ENCODE measurements at regions not wholly inside any gene's neighbourhood (a gene's known extent, or its start where the extent isn't known, plus 50 kb on each side); places are given as distances from the start of the nearest gene placed in this dataset.
A peak's percentile ranks its signal among the peaks of the same experiment; 100 is the strongest.

GRCh38 chr18:70425236-70425635, 136.4 kb downstream of the SOCS6 start:
- TF ChIP-seq FOXM1 (IDR thresholded peaks at IDR 0.05; ENCODE audit: borderline replicate concordance, low read depth) (no peak), TEAD4 (IDR thresholded peaks at IDR 0.05) (no peak)

DNA sequence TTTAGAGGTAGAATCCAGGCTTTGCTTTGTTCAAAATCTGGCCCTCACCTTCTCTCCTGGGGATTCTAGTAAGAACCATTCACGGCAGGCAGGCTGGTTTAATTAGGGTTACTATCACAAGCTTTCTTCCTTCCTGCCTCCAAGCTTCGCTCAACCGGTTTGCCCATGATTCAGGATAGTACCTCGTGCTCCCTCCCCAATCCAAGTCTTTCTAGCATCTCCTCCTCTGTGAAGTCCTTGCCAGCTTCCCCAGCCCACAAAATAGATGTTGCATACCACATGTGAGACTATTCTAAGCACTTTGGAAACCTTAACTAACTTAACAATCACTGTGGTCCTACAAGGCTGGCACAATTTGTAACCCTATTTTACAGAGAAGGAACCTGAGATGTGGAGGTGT, 135.1 kb downstream of the SOCS6 start:
- TF ChIP-seq CREB1 (IDR thresholded peaks at IDR 0.05; ENCODE audit: low read depth) (no peak), NFIC (IDR thresholded peaks at IDR 0.05) (no peak), MAX (IDR thresholded peaks at IDR 0.05) (peak; percentile 55), TEAD4 (IDR thresholded peaks at IDR 0.05) (no peak), EGR1 (IDR thresholded peaks at IDR 0.05) (no peak), CEBPB (IDR thresholded peaks at IDR 0.05) (no peak), TCF12 (IDR thresholded peaks at IDR 0.05; ENCODE audit: low read depth) (no peak)

DNA sequence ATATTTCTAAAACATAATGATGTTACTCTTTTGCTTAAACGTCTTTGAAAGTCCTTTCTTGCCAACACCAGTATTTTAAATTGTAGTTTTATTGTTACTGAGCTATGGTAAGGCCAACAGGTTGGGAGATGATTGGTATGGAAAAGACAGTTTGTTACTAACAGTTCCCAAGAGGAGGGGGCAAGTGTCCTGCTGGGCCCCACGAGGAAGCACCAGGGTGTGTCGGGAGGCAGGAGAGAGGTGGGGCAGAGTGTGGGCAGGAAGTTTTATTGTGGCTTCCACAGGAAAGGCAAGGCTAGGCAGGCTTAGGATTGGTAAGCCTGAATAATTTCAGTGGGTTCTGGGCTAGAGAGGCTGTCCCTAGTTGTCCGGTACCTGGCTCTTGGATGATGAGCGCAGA, 134.3 kb downstream of the SOCS6 start:
- TF ChIP-seq CEBPB (IDR thresholded peaks at IDR 0.05) (no peak), FOXM1 (IDR thresholded peaks at IDR 0.05; ENCODE audit: borderline replicate concordance, low read depth) (no peak), MAX (IDR thresholded peaks at IDR 0.05) (no peak), CREB1 (IDR thresholded peaks at IDR 0.05; ENCODE audit: low read depth) (no peak), EGR1 (IDR thresholded peaks at IDR 0.05) (no peak), NFIC (IDR thresholded peaks at IDR 0.05) (no peak), TEAD4 (IDR thresholded peaks at IDR 0.05) (no peak), TCF12 (IDR thresholded peaks at IDR 0.05; ENCODE audit: low read depth) (no peak), TAF1 (IDR thresholded peaks at IDR 0.05; ENCODE audit: low read depth) (no peak), YY1 (IDR thresholded peaks at IDR 0.05; ENCODE audit: low read depth) (no peak), EP300 (IDR thresholded peaks at IDR 0.05; ENCODE audit: borderline replicate concordance) (no peak), REST (IDR thresholded peaks at IDR 0.05; ENCODE audit: low read depth) (no peak), ZBTB7A (IDR thresholded peaks at IDR 0.05; ENCODE audit: low read depth) (no peak), RAD21 (IDR thresholded peaks at IDR 0.05; ENCODE audit: low read depth) (no peak)
- TF ChIP-seq, protein P1, sequence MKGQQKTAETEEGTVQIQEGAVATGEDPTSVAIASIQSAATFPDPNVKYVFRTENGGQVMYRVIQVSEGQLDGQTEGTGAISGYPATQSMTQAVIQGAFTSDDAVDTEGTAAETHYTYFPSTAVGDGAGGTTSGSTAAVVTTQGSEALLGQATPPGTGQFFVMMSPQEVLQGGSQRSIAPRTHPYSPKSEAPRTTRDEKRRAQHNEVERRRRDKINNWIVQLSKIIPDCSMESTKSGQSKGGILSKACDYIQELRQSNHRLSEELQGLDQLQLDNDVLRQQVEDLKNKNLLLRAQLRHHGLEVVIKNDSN (IDR thresholded peaks at IDR 0.05), result no peak

DNA sequence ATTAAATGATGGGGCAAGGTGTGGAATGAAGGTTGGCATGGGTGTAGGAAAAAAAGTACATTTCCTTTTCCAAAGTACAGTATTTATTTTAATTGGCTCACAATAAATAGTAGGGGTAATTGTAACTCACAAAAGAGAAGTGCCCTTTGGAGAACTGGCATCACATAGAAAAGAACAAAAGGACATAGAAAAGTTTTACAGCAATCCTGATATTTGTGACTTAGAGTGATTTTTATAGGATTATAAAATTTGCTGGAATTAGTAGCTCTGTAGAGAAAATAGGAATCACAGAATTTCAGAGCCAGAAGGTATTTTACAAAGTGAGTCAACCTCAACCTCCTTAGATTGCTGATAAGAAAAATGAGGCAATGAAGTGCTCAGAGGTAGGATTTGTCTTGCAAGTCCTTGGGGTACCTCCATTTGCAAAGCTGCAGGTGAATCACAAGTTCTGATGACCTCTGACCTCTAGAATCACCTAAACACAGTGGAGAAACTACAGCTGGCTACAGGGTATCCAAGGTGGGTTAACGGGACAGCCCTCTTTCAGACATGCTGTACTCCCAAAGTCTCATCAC, 133.6 kb downstream of the SOCS6 start:
- TF ChIP-seq MAX (IDR thresholded peaks at IDR 0.05) (no peak), TEAD4 (IDR thresholded peaks at IDR 0.05) (no peak), CEBPB (IDR thresholded peaks at IDR 0.05) (no peak), CREB1 (IDR thresholded peaks at IDR 0.05; ENCODE audit: low read depth) (no peak), EP300 (IDR thresholded peaks at IDR 0.05; ENCODE audit: borderline replicate concordance) (no peak), FOXM1 (IDR thresholded peaks at IDR 0.05; ENCODE audit: borderline replicate concordance, low read depth) (no peak), REST (IDR thresholded peaks at IDR 0.05; ENCODE audit: low read depth) (no peak), TAF1 (IDR thresholded peaks at IDR 0.05; ENCODE audit: low read depth) (no peak), EGR1 (IDR thresholded peaks at IDR 0.05) (no peak)
- TF ChIP-seq, protein P1 (IDR thresholded peaks at IDR 0.05), result no peak

GRCh38 chr18:70421471-70422390, 132.9 kb downstream of the SOCS6 start:
- no peak for TF ChIP-seq MAX (IDR thresholded peaks at IDR 0.05)
- peak; percentile 84 for TF ChIP-seq EP300 (IDR thresholded peaks at IDR 0.05; ENCODE audit: borderline replicate concordance)
- TF ChIP-seq TCF12 (IDR thresholded peaks at IDR 0.05; ENCODE audit: low read depth), result peak; percentile 76
- TF ChIP-seq TEAD4 (IDR thresholded peaks at IDR 0.05), result peak; percentile 27; the same call in 1 of the 2 replicates
- TF ChIP-seq, protein P1 (IDR thresholded peaks at IDR 0.05), result no peak
- peak; percentile 83 for TF ChIP-seq NFIC (IDR thresholded peaks at IDR 0.05)
- TF ChIP-seq CEBPB (IDR thresholded peaks at IDR 0.05), result peak; percentile 43; the same call in 1 of the 2 replicates
- TF ChIP-seq FOXM1 (IDR thresholded peaks at IDR 0.05; ENCODE audit: borderline replicate concordance, low read depth), result peak; percentile 57; the same call in 1 of the 2 replicates

Measured in Ishikawa (cell line).